Common myeloid progenitor, CD34-positive (primary cell): ENCODE measurements at regions not wholly inside any gene's neighbourhood (a gene's known extent, or its start where the extent isn't known, plus 50 kb on each side); places are given as distances from the start of the nearest gene placed in this dataset.
"Not testable (repeated sequence)": the region's sequence is repeated elsewhere in the genome, so short reads cannot be mapped to it uniquely, and the experiment has no call there.

Source experiments
- CTCF ChIA-PET: fragments of 350-600 bp; sonication (Branson Sonifier 250); formaldehyde crosslinking; loops from one replicate; lab custom pipeline; 2021; ENCODE audit warnings: antibody characterized with exemption; lab: Charles Lee
- POLR2A ChIA-PET: fragments of 350-600 bp; sonication (Branson Sonifier 250); formaldehyde crosslinking; loops from one replicate; lab custom pipeline; 2021; ENCODE audit warnings: antibody characterized with exemption; lab: Charles Lee
- DNase-seq, 3 donors: peaks; one replicate each; pipeline versions ENCODE4 v3.0.0 to v3.0.0-alpha.2; 2013
- H3K27ac ChIP-seq, 2 experiments: 1 replicate in 1 of 2; 2 replicates in 1 of 2; pipeline ENCODE4 v1.7.0; 2013; ENCODE audit warnings: inconsistent platforms in 2 of 2, low read length in 2 of 2, mild to moderate bottlenecking in 2 of 2, low read depth in 1 of 2, moderate library complexity in 1 of 2; ENCODE audit not compliant: severe bottlenecking in 2 of 2, insufficient read depth in 1 of 2, poor library complexity in 1 of 2
- H3K27me3 ChIP-seq, 5 experiments: replicated peaks in 2 of 5; 1 replicate in 3 of 5; 2 replicates in 2 of 5; pipeline versions ENCODE4 v1.6.1 to v1.7.0; 2013; ENCODE audit warnings: low read length in 4 of 5, mild to moderate bottlenecking in 2 of 5, moderate library complexity in 2 of 5, inconsistent platforms in 1 of 5; ENCODE audit not compliant: insufficient read depth in 5 of 5, control insufficient read depth in 4 of 5
- H3K36me3 ChIP-seq, 4 experiments: 1 replicate in 2 of 4; 2 replicates in 2 of 4; pipeline versions ENCODE4 v1.6.1 to v1.7.0; 2013; ENCODE audit warnings: low read length in 3 of 4, control low read depth in 1 of 4, mild to moderate bottlenecking in 1 of 4; ENCODE audit not compliant: control insufficient read depth in 4 of 4, insufficient read depth in 4 of 4
- H3K4me1 ChIP-seq, 4 experiments: 1 replicate in 3 of 4; 2 replicates in 1 of 4; pipeline versions ENCODE4 v1.6.1 to v1.7.1; 2013; ENCODE audit warnings: low read length in 3 of 4, mild to moderate bottlenecking in 3 of 4, control low read depth in 1 of 4, inconsistent platforms in 1 of 4, moderate library complexity in 1 of 4; ENCODE audit not compliant: control insufficient read depth in 4 of 4, insufficient read depth in 4 of 4; ENCODE audit errors: control extremely low read depth in 1 of 4
- H3K4me3 ChIP-seq, 7 experiments: 1 replicate in 4 of 7; 2 replicates in 3 of 7; pipeline versions ENCODE4 v1.5.1 to v1.7.0; 2013; ENCODE audit warnings: mild to moderate bottlenecking in 7 of 7, low read length in 6 of 7, moderate library complexity in 6 of 7, inconsistent platforms in 2 of 7, low read depth in 2 of 7, control low read depth in 1 of 7; ENCODE audit not compliant: insufficient read depth in 4 of 7, control insufficient read depth in 1 of 7; ENCODE audit errors: extremely low read depth in 1 of 7
- H3K9me3 ChIP-seq, 5 experiments: 1 replicate in 4 of 5; 2 replicates in 1 of 5; pipeline versions ENCODE4 v1.6.1 to v1.7.1; 2013; ENCODE audit warnings: low read length in 4 of 5, mild to moderate bottlenecking in 2 of 5, inconsistent platforms in 1 of 5, low read depth in 1 of 5, moderate library complexity in 1 of 5; ENCODE audit not compliant: control insufficient read depth in 4 of 5, insufficient read depth in 2 of 5; ENCODE audit errors: control extremely low read depth in 1 of 5
- WGBS: methylation state at CpG from one replicate; pipeline ENCODE4 v1.1.5; 2013; ENCODE audit not compliant: insufficient coverage; 5-methylcytosine and 5-hydroxymethylcytosine counted together

- ChIA-PET CTCF (interaction anchor here (0.9 kb wide), 1 partner anchor 14 kb away, joined by 3 read pairs; no protein-coding TSS in a partner anchor), POLR2A (no interaction called here)
- Histone ChIP-seq H3K4me1 (no peaks in the 10 kb centered on the region), H3K27ac (no peak overlapping the region), H3K27me3 (no peaks in the 10 kb centered on the region), H3K36me3 (no peaks in the 10 kb centered on the region), H3K4me3 (no peak overlapping the region), H3K9me3 (peaks cover 0 to 21% (median 9%) of the 10 kb centered on the region in 5 experiments)
- no peak for DNase-seq
- 78% methylated on average over 19 of the region's 22 CpGs for WGBS
Observed at GRCh38 chr12:124217508-124218242, 77.2 kb upstream of the RFLNA start.

- WGBS: no CpG with 5 or more reads among the region's 1 CpG
- no peaks in the 10 kb centered on the region for H3K4me1 ChIP-seq
- no peaks in the 10 kb centered on the region for H3K27me3 ChIP-seq
- ChIA-PET CTCF (interaction anchor here (0.9 kb wide), 1 partner anchor 14 kb away, joined by 3 read pairs; no protein-coding TSS in a partner anchor), POLR2A (no interaction called here)
- no peak overlapping the region for H3K27ac ChIP-seq
- no peaks in the 10 kb centered on the region for H3K36me3 ChIP-seq
- H3K4me3 ChIP-seq: no peak overlapping the region
- no peak for DNase-seq
- peaks cover 0 to 21% (median 9%) of the 10 kb centered on the region in 5 experiments for H3K9me3 ChIP-seq
Observed at GRCh38 chr12:124218243-124218560, 76.7 kb upstream of the RFLNA start.

DNA sequence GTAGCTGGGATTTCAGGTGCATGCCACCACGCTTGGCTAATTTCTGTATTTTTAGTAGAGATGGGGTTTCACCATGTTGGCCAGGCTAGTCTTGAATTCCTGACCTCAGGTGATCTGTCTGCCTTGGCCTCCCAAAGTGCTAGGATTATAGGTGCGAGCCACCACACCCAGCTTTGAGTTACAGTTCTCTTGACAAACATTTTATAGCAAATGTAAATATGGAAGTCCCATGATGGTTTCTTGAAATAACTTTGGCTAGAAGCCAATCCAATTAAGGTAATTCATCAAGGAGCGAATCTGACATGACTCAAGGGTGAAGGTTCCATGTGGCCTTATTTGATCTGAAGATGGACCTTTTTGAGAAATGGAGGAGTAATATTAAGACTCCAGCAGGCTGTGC lies 76.2 kb upstream of the RFLNA start:
- 94% methylated on average over 2 of the region's 3 CpGs for WGBS

DNA sequence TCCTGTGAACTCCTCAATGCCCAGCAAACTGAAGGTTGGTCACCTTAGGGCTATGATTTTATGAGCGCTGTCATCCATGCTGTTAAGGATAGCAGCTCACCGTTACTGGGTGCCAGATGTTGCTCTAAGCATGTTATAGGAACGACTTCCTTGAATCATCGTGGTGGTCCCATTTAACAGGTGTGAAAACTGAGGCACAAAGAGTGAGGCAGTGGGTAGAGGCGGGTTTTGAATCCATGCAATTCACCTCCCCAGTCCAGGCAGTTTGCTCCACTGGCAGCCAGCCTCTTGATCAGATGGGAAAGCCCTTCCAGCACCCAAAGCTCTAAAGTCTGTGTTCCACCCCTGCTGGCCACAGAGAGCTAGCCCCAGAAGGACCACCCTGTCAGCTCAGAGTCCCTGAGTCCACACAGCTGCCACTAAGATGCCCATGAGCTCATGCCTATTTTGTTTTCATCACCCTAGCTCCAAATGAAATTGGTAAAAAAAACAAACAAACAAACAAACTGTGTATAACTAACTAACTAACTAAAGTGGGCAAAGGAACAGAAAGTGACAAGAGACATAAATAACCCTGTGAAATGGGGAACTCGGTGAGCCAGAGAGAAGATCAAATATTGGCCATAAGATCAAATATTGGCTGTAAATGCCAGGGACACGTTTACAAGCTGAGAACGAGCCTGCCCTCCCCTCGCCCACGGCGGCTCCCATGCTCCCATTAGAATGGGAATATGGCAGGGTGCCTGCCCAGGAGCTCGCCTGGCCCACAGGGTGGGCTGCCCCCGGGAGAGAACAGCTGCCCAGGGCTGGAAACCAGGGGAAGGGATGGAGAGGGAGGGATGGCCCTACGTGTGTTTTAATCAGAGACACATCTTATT lies 72.3 kb upstream of the RFLNA start:
- ChIA-PET POLR2A (no interaction called here), CTCF (no interaction called here)
- Histone ChIP-seq H3K9me3 (peaks cover 0 to 10% (median 2%) of the 10 kb centered on the region in 5 experiments), H3K4me3 (no peak overlapping the region), H3K36me3 (no peaks in the 10 kb centered on the region), H3K4me1 (no peaks in the 10 kb centered on the region), H3K27me3 (peaks cover 0 to 3% (median 0%) of the 10 kb centered on the region in 5 experiments), H3K27ac (no peak overlapping the region)
- 64% methylated on average over 8 of the region's 14 CpGs for WGBS
- DNase-seq: no peak

More for the DNA sequence above, 76.2 kb upstream of the RFLNA start:
- H3K27ac ChIP-seq, H3K36me3 ChIP-seq, H3K4me3 ChIP-seq, CTCF ChIA-PET, H3K4me1 ChIP-seq, DNase-seq, H3K27me3 ChIP-seq, POLR2A ChIA-PET: not testable (repeated sequence)
- peaks cover 0 to 21% (median 9%) of the 10 kb centered on the region in 5 experiments for H3K9me3 ChIP-seq

DNA sequence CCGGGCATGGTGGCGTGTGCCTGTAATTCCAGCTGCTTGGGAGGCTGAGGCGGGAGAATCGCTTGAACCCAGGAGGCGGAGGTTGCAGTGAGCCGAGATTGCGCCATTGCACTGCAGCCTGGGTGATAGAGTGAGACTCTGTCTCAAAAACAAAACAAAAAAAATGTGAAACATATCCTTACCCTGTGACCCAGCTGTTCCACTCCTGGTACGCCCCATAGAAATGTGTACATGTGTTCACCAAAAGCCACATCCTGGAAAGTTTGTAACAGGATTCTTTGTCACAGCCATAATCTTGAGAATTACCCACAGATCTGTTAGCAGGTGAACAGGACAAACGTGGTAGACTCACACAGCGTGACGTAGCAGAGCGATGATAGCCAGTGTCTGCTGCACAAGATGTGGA lies 71.2 kb upstream of the RFLNA start:
- H3K36me3 ChIP-seq, POLR2A ChIA-PET, H3K27ac ChIP-seq, H3K4me3 ChIP-seq, H3K4me1 ChIP-seq, H3K27me3 ChIP-seq: not testable (repeated sequence)
- H3K9me3 ChIP-seq: peaks cover 0 to 10% (median 2%) of the 10 kb centered on the region in 5 experiments
- WGBS: 83% methylated on average over 12 of the region's 12 CpGs
- CTCF ChIA-PET: interaction anchor here (1.7 kb wide), 1 partner anchor 10 kb away, joined by 3 read pairs; no protein-coding TSS in a partner anchor
- DNase-seq: peak in 2 of 3 donors; percentile 42 to 63

DNA sequence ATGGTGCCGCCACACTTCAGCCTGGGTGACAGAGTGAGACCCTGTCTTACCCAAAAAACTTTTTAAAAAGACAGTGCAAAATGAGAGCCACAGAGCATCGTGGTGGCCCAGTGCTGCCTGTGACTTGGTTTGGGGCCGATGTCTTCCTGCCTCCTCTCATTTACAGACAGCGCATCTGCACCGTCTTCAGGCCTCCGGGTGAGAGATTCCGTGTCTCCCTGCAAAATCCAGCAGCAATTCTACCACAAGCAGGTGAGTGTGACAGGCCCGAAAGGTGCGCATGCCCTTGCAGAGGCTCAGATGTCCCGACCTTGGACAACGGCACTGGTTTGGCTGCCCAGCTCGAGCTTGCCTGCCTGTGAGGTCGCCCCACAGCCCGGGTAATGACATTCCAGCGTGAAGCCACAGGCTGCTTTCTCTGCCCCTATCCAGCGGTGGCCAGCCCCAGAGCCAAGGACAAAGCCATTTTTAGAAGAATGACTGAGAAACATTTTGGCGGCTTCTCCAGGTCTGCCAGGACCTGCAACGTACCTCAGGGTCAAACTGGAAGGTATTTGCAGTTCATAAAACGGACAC lies 70.3 kb upstream of the RFLNA start:
- DNase-seq: no peak
- no peak overlapping the region for H3K4me3 ChIP-seq
- no peaks in the 10 kb centered on the region for H3K36me3 ChIP-seq
- peaks cover 0 to 10% (median 2%) of the 10 kb centered on the region in 5 experiments for H3K9me3 ChIP-seq
- H3K27me3 ChIP-seq: peaks cover 0 to 3% (median 0%) of the 10 kb centered on the region in 5 experiments
- H3K27ac ChIP-seq: no peak overlapping the region
- ChIA-PET POLR2A (interaction anchor here (0.6 kb wide), 1 partner anchor 83 kb away, joined by 3 read pairs; no protein-coding TSS in a partner anchor), CTCF (interaction anchor here (1.7 kb wide), 1 partner anchor 9 kb away, joined by 3 read pairs; no protein-coding TSS in a partner anchor)
- H3K4me1 ChIP-seq: no peaks in the 10 kb centered on the region
- WGBS: 90% methylated on average over 17 of the region's 19 CpGs
